ENCODE measurements at regions not wholly inside any gene's neighbourhood (a gene's known extent, or its start where the extent isn't known, plus 50 kb on each side); places are given as distances from the start of the nearest gene placed in this dataset.

GRCh38 chr9:83154821-83155220 is 91.9 kb upstream of the RASEF start:
- TF ChIP-seq CTCF (IDR thresholded peaks at IDR 0.05): no peak
- TF ChIP-seq POLR2A (IDR thresholded peaks at IDR 0.05): no peak

Data from adrenal gland (tissue), 5 donors.